Endothelial cell (in vitro differentiated cells): ENCODE measurements at regions not wholly inside any gene's neighbourhood (a gene's known extent, or its start where the extent isn't known, plus 50 kb on each side); places are given as distances from the start of the nearest gene placed in this dataset.

Source experiments
- DNase-seq: peaks from one replicate; pipeline ENCODE4 v3.0.0; 2021; ENCODE audit warnings: low spot score
- H3K27ac Mint-ChIP-seq: one replicate; pipeline ENCODE4 v1.8.0; 2021; ENCODE audit warnings: mixed read lengths, inconsistent platforms; ENCODE audit not compliant: unreplicated experiment
- H3K27me3 Mint-ChIP-seq: one replicate; pipeline ENCODE4 v1.8.0; 2021; ENCODE audit warnings: mild to moderate bottlenecking, moderate library complexity, mixed read lengths, inconsistent platforms; ENCODE audit not compliant: unreplicated experiment
- H3K36me3 Mint-ChIP-seq: one replicate; pipeline ENCODE4 v1.8.0; 2021; ENCODE audit warnings: mild to moderate bottlenecking, low read depth, mixed read lengths, inconsistent platforms; ENCODE audit not compliant: unreplicated experiment
- H3K4me1 Mint-ChIP-seq: one replicate; pipeline ENCODE4 v1.8.0; 2021; ENCODE audit warnings: mild to moderate bottlenecking, mixed read lengths, inconsistent platforms; ENCODE audit not compliant: unreplicated experiment
- H3K4me3 Mint-ChIP-seq: one replicate; pipeline ENCODE4 v1.8.0; 2021; ENCODE audit warnings: mild to moderate bottlenecking, mixed read lengths, inconsistent platforms; ENCODE audit not compliant: unreplicated experiment
- H3K9me3 Mint-ChIP-seq: one replicate; pipeline ENCODE4 v1.8.0; 2021; ENCODE audit warnings: mixed read lengths, inconsistent platforms; ENCODE audit not compliant: unreplicated experiment
- CTCF ChIP-seq: fragments of 200-600 bp; sonication (generic); IDR thresholded peaks from one replicate; pipeline ENCODE4 v1.5.0; 2021; ENCODE audit warnings: antibody characterized with exemption; ENCODE audit not compliant: unreplicated experiment

GRCh38 chr4:157911662-157912061, 261.2 kb downstream of the GASK1B start:
- no peak for DNase-seq
- no peak overlapping the region for H3K27ac Mint-ChIP-seq
- no peak overlapping the region for H3K4me3 Mint-ChIP-seq
- no peaks in the 10 kb centered on the region for H3K4me1 Mint-ChIP-seq
- H3K27me3 Mint-ChIP-seq = no peaks in the 10 kb centered on the region
- no peaks in the 10 kb centered on the region for H3K36me3 Mint-ChIP-seq
- no peaks in the 10 kb centered on the region for H3K9me3 Mint-ChIP-seq
- no peak for TF ChIP-seq CTCF

- Mint-ChIP-seq H3K9me3 (no peaks in the 10 kb centered on the region), H3K36me3 (no peaks in the 10 kb centered on the region), H3K27ac (no peak overlapping the region), H3K27me3 (no peaks in the 10 kb centered on the region), H3K4me1 (no peaks in the 10 kb centered on the region), H3K4me3 (no peak overlapping the region)
- no peak for TF ChIP-seq CTCF
- DNase-seq = no peak
Observed at GRCh38 chr4:157908691-157909090, 264.1 kb downstream of the GASK1B start.

GRCh38 chr4:157908031-157908430, 264.8 kb downstream of the GASK1B start:
- no peak for TF ChIP-seq CTCF

GRCh38 chr4:157907226-157907946, 265.4 kb downstream of the GASK1B start:
- DNase-seq = no peak
- Mint-ChIP-seq H3K27me3 (no peaks in the 10 kb centered on the region), H3K9me3 (no peaks in the 10 kb centered on the region), H3K4me1 (no peaks in the 10 kb centered on the region), H3K36me3 (no peaks in the 10 kb centered on the region), H3K4me3 (no peak overlapping the region), H3K27ac (no peak overlapping the region)
- no peak for TF ChIP-seq CTCF

More at GRCh38 chr4:157908031-157908430, 264.8 kb downstream of the GASK1B start:
- H3K9me3 Mint-ChIP-seq = no peaks in the 10 kb centered on the region
- H3K4me3 Mint-ChIP-seq = no peak overlapping the region
- DNase-seq = no peak
- H3K36me3 Mint-ChIP-seq = no peaks in the 10 kb centered on the region
- H3K27me3 Mint-ChIP-seq = no peaks in the 10 kb centered on the region
- no peak overlapping the region for H3K27ac Mint-ChIP-seq
- no peaks in the 10 kb centered on the region for H3K4me1 Mint-ChIP-seq

- no peaks in the 10 kb centered on the region for H3K4me1 Mint-ChIP-seq
Observed at GRCh38 chr4:157898836-157899605, 273.8 kb downstream of the GASK1B start.

More at GRCh38 chr4:157898836-157899605, 273.8 kb downstream of the GASK1B start:
- no peak overlapping the region for H3K4me3 Mint-ChIP-seq
- no peak overlapping the region for H3K27ac Mint-ChIP-seq
- no peaks in the 10 kb centered on the region for H3K36me3 Mint-ChIP-seq
- H3K9me3 Mint-ChIP-seq = no peaks in the 10 kb centered on the region
- TF ChIP-seq CTCF = no peak
- H3K27me3 Mint-ChIP-seq = peaks cover 1% of the 10 kb centered on the region
- no peak for DNase-seq
